ENCODE measurements at regions not wholly inside any gene's neighbourhood (a gene's known extent, or its start where the extent isn't known, plus 50 kb on each side); places are given as distances from the start of the nearest gene placed in this dataset.

GRCh38 chr7:156461881-156462665 is 178.5 kb upstream of the RNF32 start:
- no peak for TF ChIP-seq POLR2AphosphoS5 (IDR thresholded peaks at IDR 0.05)
- no peak for TF ChIP-seq CTCF (IDR thresholded peaks at IDR 0.05 in 8 of 11, conservative IDR thresholded peaks at IDR 0.05 in 3 of 11)
